ENCODE measurements at regions not wholly inside any gene's neighbourhood (a gene's known extent, or its start where the extent isn't known, plus 50 kb on each side); places are given as distances from the start of the nearest gene placed in this dataset.

DNA sequence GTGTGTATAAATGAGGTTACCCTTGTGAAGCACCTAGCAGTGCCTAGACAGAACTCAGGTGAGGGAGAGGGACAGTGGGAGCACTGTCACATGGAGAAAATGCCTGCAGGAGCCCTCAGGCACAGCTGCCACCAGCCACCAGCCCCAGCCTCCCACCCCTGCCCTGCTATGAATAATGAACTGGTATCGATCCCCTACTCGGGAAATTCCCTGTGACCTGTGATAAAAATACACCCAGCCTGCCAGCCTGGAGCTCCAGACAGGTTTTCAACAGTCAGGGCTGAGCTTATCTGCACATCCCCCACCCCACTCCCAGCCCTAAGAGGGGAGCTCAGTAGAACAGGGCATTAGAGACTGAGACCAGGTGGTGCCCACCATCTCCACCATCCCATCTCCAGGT, 159.6 kb upstream of the PJA1 start:
- Histone ChIP-seq H3K36me3 (no peaks in the 10 kb centered on the region), H3K4me1 (no peaks in the 10 kb centered on the region), H3K9me3 (no peaks in the 10 kb centered on the region), H3K4me3 (no peak overlapping the region), H3K27ac (no peak overlapping the region), H3K27me3 (ENCODE audit: low read depth) (no peaks in the 10 kb centered on the region)
- no peak for DNase-seq
- intact Hi-C loops (cut with DNase I): no loop called here
- TF ChIP-seq, protein P1, sequence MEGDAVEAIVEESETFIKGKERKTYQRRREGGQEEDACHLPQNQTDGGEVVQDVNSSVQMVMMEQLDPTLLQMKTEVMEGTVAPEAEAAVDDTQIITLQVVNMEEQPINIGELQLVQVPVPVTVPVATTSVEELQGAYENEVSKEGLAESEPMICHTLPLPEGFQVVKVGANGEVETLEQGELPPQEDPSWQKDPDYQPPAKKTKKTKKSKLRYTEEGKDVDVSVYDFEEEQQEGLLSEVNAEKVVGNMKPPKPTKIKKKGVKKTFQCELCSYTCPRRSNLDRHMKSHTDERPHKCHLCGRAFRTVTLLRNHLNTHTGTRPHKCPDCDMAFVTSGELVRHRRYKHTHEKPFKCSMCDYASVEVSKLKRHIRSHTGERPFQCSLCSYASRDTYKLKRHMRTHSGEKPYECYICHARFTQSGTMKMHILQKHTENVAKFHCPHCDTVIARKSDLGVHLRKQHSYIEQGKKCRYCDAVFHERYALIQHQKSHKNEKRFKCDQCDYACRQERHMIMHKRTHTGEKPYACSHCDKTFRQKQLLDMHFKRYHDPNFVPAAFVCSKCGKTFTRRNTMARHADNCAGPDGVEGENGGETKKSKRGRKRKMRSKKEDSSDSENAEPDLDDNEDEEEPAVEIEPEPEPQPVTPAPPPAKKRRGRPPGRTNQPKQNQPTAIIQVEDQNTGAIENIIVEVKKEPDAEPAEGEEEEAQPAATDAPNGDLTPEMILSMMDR (IDR thresholded peaks at IDR 0.05): no peak
- ATAC-seq: no peak

DNA sequence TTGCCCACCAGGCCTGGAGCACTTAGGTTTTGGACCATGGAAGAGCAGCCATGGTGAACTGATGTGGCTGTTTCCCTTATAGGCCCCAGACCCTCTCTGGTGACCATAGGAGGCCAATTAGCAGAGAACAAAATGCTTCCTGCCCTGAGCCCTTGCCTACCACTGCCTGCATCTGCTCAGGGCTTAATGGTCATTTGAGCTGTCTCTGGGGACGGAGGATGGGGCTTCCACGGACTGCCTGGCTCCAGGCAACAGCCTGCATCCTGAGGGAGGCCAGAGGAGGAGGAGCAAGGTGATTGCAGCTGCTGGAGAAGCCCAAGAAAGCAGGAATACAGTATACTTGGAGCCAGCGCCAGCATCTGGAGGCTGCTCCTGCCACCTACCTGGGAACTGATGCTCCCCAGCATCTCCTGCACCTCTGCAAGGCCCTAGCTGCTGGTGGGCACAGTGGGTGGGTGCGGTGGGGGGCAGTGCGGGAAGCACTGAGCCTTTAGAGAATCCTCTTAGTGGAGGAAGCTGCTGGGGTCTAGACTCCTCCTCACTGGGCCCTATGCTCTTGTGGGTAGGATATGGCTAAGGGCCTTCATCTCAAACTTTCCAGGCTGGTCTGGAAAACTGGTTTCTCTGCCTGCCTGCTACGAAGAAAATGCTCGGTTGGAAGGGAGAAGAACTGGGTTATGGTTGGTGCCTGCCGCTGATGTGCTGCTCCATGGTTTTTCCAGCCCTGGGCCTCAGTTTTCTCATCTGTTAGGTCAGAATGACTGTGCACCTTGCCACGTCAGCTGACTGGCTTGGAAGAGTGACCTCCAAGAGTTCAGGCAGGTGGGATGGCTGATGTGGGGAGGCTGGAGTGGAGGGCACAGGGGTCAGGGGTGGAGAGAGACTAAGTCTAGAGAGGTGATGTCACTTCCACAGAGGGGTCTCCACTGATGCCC, 158.8 kb upstream of the PJA1 start:
- Histone ChIP-seq H3K27me3 (ENCODE audit: low read depth) (no peaks in the 10 kb centered on the region), H3K36me3 (no peaks in the 10 kb centered on the region), H3K4me1 (no peaks in the 10 kb centered on the region), H3K9me3 (no peaks in the 10 kb centered on the region), H3K4me3 (no peak overlapping the region), H3K27ac (no peak overlapping the region)
- TF ChIP-seq, protein P1 (IDR thresholded peaks at IDR 0.05): no peak
- ATAC-seq: no peak
- intact Hi-C loops (cut with DNase I): no loop called here
- no peak for DNase-seq

DNA sequence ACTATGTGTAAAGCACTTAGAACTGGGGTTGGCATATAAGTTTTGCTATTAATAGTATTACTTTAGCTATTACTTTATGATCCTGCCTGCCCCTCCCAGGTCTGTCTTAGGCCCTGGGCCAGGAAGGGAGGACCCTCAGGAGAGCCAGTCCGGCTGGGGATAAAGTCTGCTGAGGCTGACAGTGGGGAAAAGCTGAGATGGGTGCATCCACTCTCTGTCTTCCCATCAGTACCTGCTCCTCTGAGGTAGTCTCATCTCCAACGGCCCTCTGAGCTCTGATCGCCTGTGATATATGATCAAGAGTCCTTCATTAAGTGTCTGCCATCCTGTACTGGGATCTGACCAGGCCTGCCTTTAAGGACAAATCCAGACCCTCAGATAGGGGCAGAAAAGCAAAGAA, 156.5 kb upstream of the PJA1 start:
- no peak for DNase-seq
- no peak overlapping the region for H3K27ac ChIP-seq
- ATAC-seq: no peak
- TF ChIP-seq, protein P1 (IDR thresholded peaks at IDR 0.05): no peak
- intact Hi-C loops (cut with DNase I): no loop called here
- no peaks in the 10 kb centered on the region for H3K4me1 ChIP-seq
- no peaks in the 10 kb centered on the region for H3K9me3 ChIP-seq
- H3K4me3 ChIP-seq: no peak overlapping the region
- no peaks in the 10 kb centered on the region for H3K36me3 ChIP-seq
- no peaks in the 10 kb centered on the region for H3K27me3 ChIP-seq (ENCODE audit: low read depth)

DNA sequence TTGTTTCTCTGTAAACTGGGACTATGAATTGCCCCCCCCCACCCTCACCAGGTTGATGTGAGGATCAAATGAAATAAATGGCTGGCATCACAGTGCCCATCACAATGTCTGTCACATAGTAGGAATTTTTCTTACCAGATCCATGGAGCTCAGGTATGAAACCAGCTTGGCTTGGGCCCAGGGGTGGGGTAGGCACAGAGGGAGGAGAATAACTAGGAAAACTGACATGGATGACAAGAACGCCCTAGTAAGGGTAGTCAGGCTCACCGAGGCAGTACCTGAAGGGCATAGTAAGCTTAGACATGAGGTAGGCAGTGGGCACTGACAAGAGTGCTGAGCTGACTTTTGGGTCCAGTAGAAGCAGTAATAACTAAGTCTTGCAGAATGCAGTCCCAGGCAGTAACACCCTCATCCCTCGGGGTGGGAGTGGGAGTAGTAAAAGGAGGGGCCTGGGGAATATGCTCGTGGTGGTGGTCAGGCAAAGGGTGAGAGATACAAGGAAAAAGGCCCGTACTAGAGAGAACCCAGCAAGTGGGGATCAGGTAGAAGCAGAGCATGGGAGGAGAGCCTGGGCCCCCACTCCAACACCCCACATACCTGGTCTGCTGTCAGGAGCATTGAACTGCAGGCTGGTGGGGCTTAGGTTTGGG, 155.9 kb upstream of the PJA1 start:
- no peak overlapping the region for H3K27ac ChIP-seq

DNA sequence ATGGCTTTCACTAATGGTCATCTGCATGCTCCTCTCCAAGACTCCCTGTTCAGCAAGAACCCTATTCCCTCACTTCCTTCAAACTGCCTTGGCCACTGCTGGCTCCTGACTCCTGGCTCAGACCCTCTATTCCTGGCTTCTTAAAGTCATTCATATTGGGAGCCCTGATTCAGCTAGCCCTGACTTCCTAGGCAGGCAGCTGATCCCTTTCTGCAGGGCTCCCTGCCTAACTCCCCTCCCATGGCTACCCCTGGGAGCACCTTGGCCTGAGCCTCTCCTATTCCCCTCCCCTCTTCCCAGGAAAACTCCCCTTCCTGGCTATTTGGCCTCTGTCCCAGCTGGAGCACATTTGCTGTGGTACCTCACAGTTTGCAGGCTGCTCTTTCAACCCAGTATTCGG, 154.9 kb upstream of the PJA1 start:
- TF ChIP-seq, protein P1 (IDR thresholded peaks at IDR 0.05): no peak
- ATAC-seq: no peak
- H3K4me1 ChIP-seq: no peaks in the 10 kb centered on the region
- H3K36me3 ChIP-seq: no peaks in the 10 kb centered on the region
- no peak overlapping the region for H3K4me3 ChIP-seq
- no peak for DNase-seq
- H3K27me3 ChIP-seq (ENCODE audit: low read depth): no peaks in the 10 kb centered on the region
- no peak overlapping the region for H3K27ac ChIP-seq
- intact Hi-C loops (cut with DNase I): no loop called here
- H3K9me3 ChIP-seq: no peaks in the 10 kb centered on the region

More for the DNA sequence above, 155.9 kb upstream of the PJA1 start:
- no peaks in the 10 kb centered on the region for H3K4me1 ChIP-seq
- no peaks in the 10 kb centered on the region for H3K36me3 ChIP-seq
- intact Hi-C loops (cut with DNase I): no loop called here
- H3K27me3 ChIP-seq (ENCODE audit: low read depth): no peaks in the 10 kb centered on the region
- no peak overlapping the region for H3K4me3 ChIP-seq
- no peaks in the 10 kb centered on the region for H3K9me3 ChIP-seq
- DNase-seq (no peak), ATAC-seq (no peak)
- TF ChIP-seq, protein P1 (IDR thresholded peaks at IDR 0.05): no peak

All from lower lobe of right lung (tissue), 2 donors.